HG03575 (cell line): ENCODE measurements at regions not wholly inside any gene's neighbourhood (a gene's known extent, or its start where the extent isn't known, plus 50 kb on each side); places are given as distances from the start of the nearest gene placed in this dataset.

ENCODE experiments used
- ATAC-seq: cut with Tn5 transposase; IDR thresholded peaks from one replicate; pipeline ENCODE4 v1.9.1; 2021; ENCODE audit not compliant: unreplicated experiment, insufficient number of reproducible peaks, low FRiP score; ENCODE audit errors: extremely low read depth

- no peak for ATAC-seq
Measured at GRCh38 chr10:85222300-85222699, 893.9 kb downstream of the CCSER2 start.

GRCh38 chr10:85224366-85224940 lies 896.1 kb downstream of the CCSER2 start:
- no peak for ATAC-seq

GRCh38 chr10:85225311-85225710 lies 896.9 kb downstream of the CCSER2 start:
- ATAC-seq: no peak

- no peak for ATAC-seq
Measured at GRCh38 chr10:85226596-85226995, 898.2 kb downstream of the CCSER2 start.

- no peak for ATAC-seq
Measured at GRCh38 chr10:85228726-85229125, 900.3 kb downstream of the CCSER2 start.

- ATAC-seq: no peak
Measured at GRCh38 chr10:85231534-85232270, 903.3 kb downstream of the CCSER2 start.

- no peak for ATAC-seq
Measured at GRCh38 chr10:85235258-85235657, 906.9 kb downstream of the CCSER2 start.

GRCh38 chr10:85238676-85239075 lies 910.3 kb downstream of the CCSER2 start:
- ATAC-seq: no peak

GRCh38 chr10:85250304-85250703 lies 921.9 kb downstream of the CCSER2 start:
- ATAC-seq: no peak

- ATAC-seq: no peak
Measured at GRCh38 chr10:85256481-85256880, 928.1 kb downstream of the CCSER2 start.

GRCh38 chr10:85259908-85260307 lies 931.5 kb downstream of the CCSER2 start:
- ATAC-seq: no peak

GRCh38 chr10:85262992-85263391 lies 934.6 kb downstream of the CCSER2 start:
- ATAC-seq: no peak

GRCh38 chr10:85265121-85265520 lies 936.7 kb downstream of the CCSER2 start:
- ATAC-seq: no peak

- no peak for ATAC-seq
Measured at GRCh38 chr10:85266808-85267207, 938.4 kb downstream of the CCSER2 start.

- ATAC-seq: no peak
Measured at GRCh38 chr10:85280014-85280413, 951.6 kb downstream of the CCSER2 start.

- no peak for ATAC-seq
Measured at GRCh38 chr10:85284778-85285770, 956.7 kb downstream of the CCSER2 start.

GRCh38 chr10:85293483-85293882 lies 965.1 kb downstream of the CCSER2 start:
- no peak for ATAC-seq

GRCh38 chr10:85311613-85312337 lies 983.4 kb downstream of the CCSER2 start:
- ATAC-seq: no peak

GRCh38 chr10:85315657-85316056 lies 987.3 kb downstream of the CCSER2 start:
- ATAC-seq: no peak
